HEK293 (cell line): ENCODE measurements at regions not wholly inside any gene's neighbourhood (a gene's known extent, or its start where the extent isn't known, plus 50 kb on each side); places are given as distances from the start of the nearest gene placed in this dataset.
A peak's percentile ranks its signal among the peaks of the same experiment; 100 is the strongest.

Experiments used
- GLI4 ChIP-seq: fragments of 450-650 bp; formaldehyde crosslinking; IDR thresholded peaks from 2 replicates; pipeline ENCODE4 v1.5.1; 2016; ENCODE audit warnings: missing biosample characterization, missing genetic modification characterization
- HOXD13 ChIP-seq: sonication (generic); formaldehyde crosslinking; IDR thresholded peaks from 2 replicates; pipeline ENCODE4 v1.8.0; 2022; ENCODE audit warnings: missing genetic modification reagents, borderline replicate concordance
- IKZF3 ChIP-seq: fragments of 450-650 bp; IDR thresholded peaks from 2 replicates; pipeline ENCODE4 v1.5.0; 2018; ENCODE audit warnings: missing biosample characterization, mild to moderate bottlenecking, missing genetic modification characterization, moderate library complexity
- MZF1 ChIP-seq: fragments of 450-650 bp; formaldehyde crosslinking; IDR thresholded peaks from 2 replicates; pipeline ENCODE4 v1.5.1; 2017; ENCODE audit warnings: missing biosample characterization, missing genetic modification characterization, borderline replicate concordance
- SALL2 ChIP-seq: fragments of 450-650 bp; formaldehyde crosslinking; IDR thresholded peaks from 2 replicates; pipeline ENCODE4 v1.5.0; 2017; ENCODE audit warnings: missing biosample characterization, mild to moderate bottlenecking, missing genetic modification characterization, borderline replicate concordance
- SCRT1 ChIP-seq: fragments of 450-650 bp; formaldehyde crosslinking; IDR thresholded peaks from 2 replicates; pipeline ENCODE4 v1.5.1; 2016; ENCODE audit warnings: missing biosample characterization, missing genetic modification characterization, borderline replicate concordance
- ZBTB7A ChIP-seq: fragments of 450-650 bp; formaldehyde crosslinking; IDR thresholded peaks from 2 replicates; pipeline ENCODE4 v1.5.1; 2016; ENCODE audit warnings: low read depth, missing biosample characterization, missing genetic modification characterization
- ZNF169 ChIP-seq: fragments of 450-650 bp; formaldehyde crosslinking; IDR thresholded peaks from 2 replicates; pipeline ENCODE4 v1.5.1; 2016; ENCODE audit warnings: missing biosample characterization, missing genetic modification characterization
- ZNF174 ChIP-seq: fragments of 450-650 bp; formaldehyde crosslinking; IDR thresholded peaks from 2 replicates; pipeline ENCODE4 v1.5.0; 2017; ENCODE audit warnings: missing biosample characterization, mild to moderate bottlenecking, missing genetic modification characterization
- ZNF19 ChIP-seq: fragments of 450-650 bp; formaldehyde crosslinking; IDR thresholded peaks from 2 replicates; pipeline ENCODE4; 2016; ENCODE audit warnings: missing biosample characterization, missing genetic modification characterization, low read depth
- ZNF354C ChIP-seq: fragments of 450-650 bp; formaldehyde crosslinking; IDR thresholded peaks from 2 replicates; pipeline ENCODE4 v1.5.1; 2016; ENCODE audit warnings: missing biosample characterization, missing genetic modification characterization, low read depth, borderline replicate concordance
- ZNF433 ChIP-seq: fragments of 450-650 bp; formaldehyde crosslinking; IDR thresholded peaks from 2 replicates; pipeline ENCODE4 v1.5.1; 2016; ENCODE audit warnings: missing biosample characterization, missing genetic modification characterization, low read depth
- ZNF555 ChIP-seq: fragments of 450-650 bp; formaldehyde crosslinking; conservative IDR thresholded peaks from 2 replicates; pipeline ENCODE4 v1.5.1; 2017; ENCODE audit warnings: missing biosample characterization, mild to moderate bottlenecking, missing genetic modification characterization, inconsistent platforms
- ZNF596 ChIP-seq: fragments of 450-650 bp; IDR thresholded peaks from 2 replicates; pipeline ENCODE4 v1.5.0; 2018; ENCODE audit warnings: missing biosample characterization, mild to moderate bottlenecking, missing genetic modification characterization, moderate library complexity
- ZNF701 ChIP-seq: fragments of 450-650 bp; formaldehyde crosslinking; IDR thresholded peaks from 2 replicates; pipeline ENCODE4 v1.5.1; 2016; ENCODE audit warnings: missing biosample characterization, missing genetic modification characterization
- ZNF76 ChIP-seq: fragments of 450-650 bp; formaldehyde crosslinking; IDR thresholded peaks from 2 replicates; pipeline ENCODE4; 2016; ENCODE audit warnings: low read depth, missing biosample characterization, missing genetic modification characterization, borderline replicate concordance
- ZXDB ChIP-seq: fragments of 450-650 bp; formaldehyde crosslinking; IDR thresholded peaks from 2 replicates; pipeline ENCODE4 v1.5.1; 2016; ENCODE audit warnings: missing biosample characterization, missing genetic modification characterization
- TF ChIP-seq, protein P1 (sequence below): fragments of 450-650 bp; formaldehyde crosslinking; conservative IDR thresholded peaks from 2 replicates; pipeline ENCODE4 v1.5.1; 2016; ENCODE audit warnings: low read depth, missing biosample characterization, missing genetic modification characterization
- TF ChIP-seq, protein P2 (sequence below): fragments of 450-650 bp; formaldehyde crosslinking; IDR thresholded peaks from 2 replicates; pipeline ENCODE4 v1.5.1; 2016; ENCODE audit warnings: missing biosample characterization, missing genetic modification characterization
- TF ChIP-seq, protein P3 (sequence below): fragments of 450-650 bp; IDR thresholded peaks from 2 replicates; pipeline ENCODE4 v1.5.1; 2018; ENCODE audit warnings: missing biosample characterization, mild to moderate bottlenecking, missing genetic modification characterization
- TF ChIP-seq, protein P4 (sequence below): fragments of 450-650 bp; formaldehyde crosslinking; IDR thresholded peaks from 2 replicates; pipeline ENCODE4 v1.5.1; 2017; ENCODE audit warnings: missing biosample characterization, missing genetic modification characterization
- TF ChIP-seq, protein P5 (sequence below): fragments of 450-650 bp; formaldehyde crosslinking; IDR thresholded peaks from 2 replicates; pipeline ENCODE4 v1.5.1; 2017; ENCODE audit warnings: missing biosample characterization, missing genetic modification characterization
- TF ChIP-seq, protein P6 (sequence below): fragments of 450-650 bp; formaldehyde crosslinking; optimal IDR thresholded peaks from 2 replicates; pipeline ENCODE3; 2016; ENCODE audit warnings: missing biosample characterization, mild to moderate bottlenecking, missing genetic modification characterization

DNA sequence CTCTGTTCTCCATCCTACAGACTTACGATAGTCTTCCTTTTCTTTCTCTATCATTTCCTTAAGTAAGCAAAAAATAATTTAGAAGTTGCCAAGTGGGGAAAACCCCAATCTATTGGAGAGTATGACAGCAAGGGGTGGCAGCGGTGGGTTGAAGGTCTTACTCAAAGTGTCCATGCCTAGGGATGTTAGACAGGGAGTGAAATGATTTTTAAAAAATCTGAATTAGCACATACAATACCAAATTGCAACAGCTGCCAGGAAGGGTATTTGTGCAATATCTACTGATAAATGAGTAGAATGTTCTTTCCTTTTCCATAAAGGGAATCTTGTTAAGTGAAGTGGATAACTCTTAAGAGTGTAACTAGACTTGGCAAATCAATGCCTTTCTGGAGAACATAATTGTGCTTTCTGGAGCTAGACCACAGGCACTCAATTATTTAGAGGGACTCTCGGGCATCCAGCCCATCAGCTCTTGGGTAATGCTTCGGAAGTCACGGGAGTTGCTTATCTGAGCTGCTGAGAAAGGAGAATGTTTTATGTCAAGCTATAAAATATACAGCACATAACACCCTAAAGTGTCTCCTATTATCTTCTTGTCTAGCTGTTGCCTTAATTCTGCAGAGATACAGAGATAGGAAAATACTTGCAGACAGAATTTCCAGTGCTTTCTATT lies 151.5 kb downstream of the KCNJ2 start (continued):
- TF ChIP-seq, protein P1, sequence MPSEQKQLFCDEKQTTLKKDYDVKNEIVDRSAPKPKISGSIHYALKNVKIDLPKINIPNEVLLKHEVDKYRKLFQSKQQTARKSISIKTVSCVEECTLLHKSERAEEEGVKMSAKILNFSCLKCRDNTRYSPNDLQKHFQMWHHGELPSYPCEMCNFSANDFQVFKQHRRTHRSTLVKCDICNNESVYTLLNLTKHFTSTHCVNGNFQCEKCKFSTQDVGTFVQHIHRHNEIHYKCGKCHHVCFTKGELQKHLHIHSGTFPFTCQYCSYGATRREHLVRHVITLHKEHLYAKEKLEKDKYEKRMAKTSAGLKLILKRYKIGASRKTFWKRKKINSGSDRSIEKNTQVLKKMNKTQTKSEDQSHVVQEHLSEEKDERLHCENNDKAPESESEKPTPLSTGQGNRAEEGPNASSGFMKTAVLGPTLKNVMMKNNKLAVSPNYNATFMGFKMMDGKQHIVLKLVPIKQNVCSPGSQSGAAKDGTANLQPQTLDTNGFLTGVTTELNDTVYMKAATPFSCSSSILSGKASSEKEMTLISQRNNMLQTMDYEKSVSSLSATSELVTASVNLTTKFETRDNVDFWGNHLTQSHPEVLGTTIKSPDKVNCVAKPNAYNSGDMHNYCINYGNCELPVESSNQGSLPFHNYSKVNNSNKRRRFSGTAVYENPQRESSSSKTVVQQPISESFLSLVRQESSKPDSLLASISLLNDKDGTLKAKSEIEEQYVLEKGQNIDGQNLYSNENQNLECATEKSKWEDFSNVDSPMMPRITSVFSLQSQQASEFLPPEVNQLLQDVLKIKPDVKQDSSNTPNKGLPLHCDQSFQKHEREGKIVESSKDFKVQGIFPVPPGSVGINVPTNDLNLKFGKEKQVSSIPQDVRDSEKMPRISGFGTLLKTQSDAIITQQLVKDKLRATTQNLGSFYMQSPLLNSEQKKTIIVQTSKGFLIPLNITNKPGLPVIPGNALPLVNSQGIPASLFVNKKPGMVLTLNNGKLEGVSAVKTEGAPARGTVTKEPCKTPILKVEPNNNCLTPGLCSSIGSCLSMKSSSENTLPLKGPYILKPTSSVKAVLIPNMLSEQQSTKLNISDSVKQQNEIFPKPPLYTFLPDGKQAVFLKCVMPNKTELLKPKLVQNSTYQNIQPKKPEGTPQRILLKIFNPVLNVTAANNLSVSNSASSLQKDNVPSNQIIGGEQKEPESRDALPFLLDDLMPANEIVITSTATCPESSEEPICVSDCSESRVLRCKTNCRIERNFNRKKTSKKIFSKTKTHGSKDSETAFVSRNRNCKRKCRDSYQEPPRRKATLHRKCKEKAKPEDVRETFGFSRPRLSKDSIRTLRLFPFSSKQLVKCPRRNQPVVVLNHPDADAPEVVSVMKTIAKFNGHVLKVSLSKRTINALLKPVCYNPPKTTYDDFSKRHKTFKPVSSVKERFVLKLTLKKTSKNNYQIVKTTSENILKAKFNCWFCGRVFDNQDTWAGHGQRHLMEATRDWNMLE (tag by site-specific recombination), result no peak
- TF ChIP-seq ZNF433 (tag by site-specific recombination) (no peak), SCRT1 (tag by site-specific recombination) (0 out of 2 replicates have a peak, but pooled peaks have one; percentile 14), ZXDB (tag by site-specific recombination) (peak; percentile 72; the same call in 1 of the 2 replicates), IKZF3 (tag by site-specific recombination) (0 out of 2 replicates have a peak, but pooled peaks have one; percentile 15), ZNF169 (tag by site-specific recombination) (no peak), ZNF174 (no peak), ZNF354C (tag by site-specific recombination) (no peak), MZF1 (tag by site-specific recombination) (peak; percentile 51; the same call in 1 of the 2 replicates), ZNF596 (tag by site-specific recombination) (no peak), ZBTB7A (tag by site-specific recombination) (no peak), ZNF76 (tag by site-specific recombination) (no peak), SALL2 (tag by site-specific recombination) (no peak), ZNF701 (no peak), ZNF19 (no peak), GLI4 (tag by site-specific recombination) (no peak), HOXD13 (CRISPR knock-in tag) (no peak), ZNF555 (no peak)
- TF ChIP-seq, protein P2, sequence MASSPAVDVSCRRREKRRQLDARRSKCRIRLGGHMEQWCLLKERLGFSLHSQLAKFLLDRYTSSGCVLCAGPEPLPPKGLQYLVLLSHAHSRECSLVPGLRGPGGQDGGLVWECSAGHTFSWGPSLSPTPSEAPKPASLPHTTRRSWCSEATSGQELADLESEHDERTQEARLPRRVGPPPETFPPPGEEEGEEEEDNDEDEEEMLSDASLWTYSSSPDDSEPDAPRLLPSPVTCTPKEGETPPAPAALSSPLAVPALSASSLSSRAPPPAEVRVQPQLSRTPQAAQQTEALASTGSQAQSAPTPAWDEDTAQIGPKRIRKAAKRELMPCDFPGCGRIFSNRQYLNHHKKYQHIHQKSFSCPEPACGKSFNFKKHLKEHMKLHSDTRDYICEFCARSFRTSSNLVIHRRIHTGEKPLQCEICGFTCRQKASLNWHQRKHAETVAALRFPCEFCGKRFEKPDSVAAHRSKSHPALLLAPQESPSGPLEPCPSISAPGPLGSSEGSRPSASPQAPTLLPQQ, result no peak
- TF ChIP-seq, protein P3, sequence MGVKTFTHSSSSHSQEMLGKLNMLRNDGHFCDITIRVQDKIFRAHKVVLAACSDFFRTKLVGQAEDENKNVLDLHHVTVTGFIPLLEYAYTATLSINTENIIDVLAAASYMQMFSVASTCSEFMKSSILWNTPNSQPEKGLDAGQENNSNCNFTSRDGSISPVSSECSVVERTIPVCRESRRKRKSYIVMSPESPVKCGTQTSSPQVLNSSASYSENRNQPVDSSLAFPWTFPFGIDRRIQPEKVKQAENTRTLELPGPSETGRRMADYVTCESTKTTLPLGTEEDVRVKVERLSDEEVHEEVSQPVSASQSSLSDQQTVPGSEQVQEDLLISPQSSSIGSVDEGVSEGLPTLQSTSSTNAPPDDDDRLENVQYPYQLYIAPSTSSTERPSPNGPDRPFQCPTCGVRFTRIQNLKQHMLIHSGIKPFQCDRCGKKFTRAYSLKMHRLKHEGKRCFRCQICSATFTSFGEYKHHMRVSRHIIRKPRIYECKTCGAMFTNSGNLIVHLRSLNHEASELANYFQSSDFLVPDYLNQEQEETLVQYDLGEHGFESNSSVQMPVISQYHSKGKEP (tag by site-specific recombination), result peak; percentile 86
- TF ChIP-seq, protein P4, sequence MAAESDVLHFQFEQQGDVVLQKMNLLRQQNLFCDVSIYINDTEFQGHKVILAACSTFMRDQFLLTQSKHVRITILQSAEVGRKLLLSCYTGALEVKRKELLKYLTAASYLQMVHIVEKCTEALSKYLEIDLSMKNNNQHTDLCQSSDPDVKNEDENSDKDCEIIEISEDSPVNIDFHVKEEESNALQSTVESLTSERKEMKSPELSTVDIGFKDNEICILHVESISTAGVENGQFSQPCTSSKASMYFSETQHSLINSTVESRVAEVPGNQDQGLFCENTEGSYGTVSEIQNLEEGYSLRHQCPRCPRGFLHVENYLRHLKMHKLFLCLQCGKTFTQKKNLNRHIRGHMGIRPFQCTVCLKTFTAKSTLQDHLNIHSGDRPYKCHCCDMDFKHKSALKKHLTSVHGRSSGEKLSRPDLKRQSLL (tag by site-specific recombination), result peak; percentile 94
- TF ChIP-seq, protein P5, sequence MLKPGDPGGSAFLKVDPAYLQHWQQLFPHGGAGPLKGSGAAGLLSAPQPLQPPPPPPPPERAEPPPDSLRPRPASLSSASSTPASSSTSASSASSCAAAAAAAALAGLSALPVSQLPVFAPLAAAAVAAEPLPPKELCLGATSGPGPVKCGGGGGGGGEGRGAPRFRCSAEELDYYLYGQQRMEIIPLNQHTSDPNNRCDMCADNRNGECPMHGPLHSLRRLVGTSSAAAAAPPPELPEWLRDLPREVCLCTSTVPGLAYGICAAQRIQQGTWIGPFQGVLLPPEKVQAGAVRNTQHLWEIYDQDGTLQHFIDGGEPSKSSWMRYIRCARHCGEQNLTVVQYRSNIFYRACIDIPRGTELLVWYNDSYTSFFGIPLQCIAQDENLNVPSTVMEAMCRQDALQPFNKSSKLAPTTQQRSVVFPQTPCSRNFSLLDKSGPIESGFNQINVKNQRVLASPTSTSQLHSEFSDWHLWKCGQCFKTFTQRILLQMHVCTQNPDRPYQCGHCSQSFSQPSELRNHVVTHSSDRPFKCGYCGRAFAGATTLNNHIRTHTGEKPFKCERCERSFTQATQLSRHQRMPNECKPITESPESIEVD, result peak; percentile 65
- TF ChIP-seq, protein P6, sequence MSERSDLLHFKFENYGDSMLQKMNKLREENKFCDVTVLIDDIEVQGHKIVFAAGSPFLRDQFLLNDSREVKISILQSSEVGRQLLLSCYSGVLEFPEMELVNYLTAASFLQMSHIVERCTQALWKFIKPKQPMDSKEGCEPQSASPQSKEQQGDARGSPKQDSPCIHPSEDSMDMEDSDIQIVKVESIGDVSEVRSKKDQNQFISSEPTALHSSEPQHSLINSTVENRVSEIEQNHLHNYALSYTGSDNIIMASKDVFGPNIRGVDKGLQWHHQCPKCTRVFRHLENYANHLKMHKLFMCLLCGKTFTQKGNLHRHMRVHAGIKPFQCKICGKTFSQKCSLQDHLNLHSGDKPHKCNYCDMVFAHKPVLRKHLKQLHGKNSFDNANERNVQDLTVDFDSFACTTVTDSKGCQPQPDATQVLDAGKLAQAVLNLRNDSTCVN (tag by site-specific recombination), result no peak
